Medulla oblongata (tissue), 1 donor: ENCODE measurements at regions not wholly inside any gene's neighbourhood (a gene's known extent, or its start where the extent isn't known, plus 50 kb on each side); places are given as distances from the start of the nearest gene placed in this dataset.
"Not testable (repeated sequence)": the region's sequence is repeated elsewhere in the genome, so short reads cannot be mapped to it uniquely, and the experiment has no call there.

Source experiments
- DNase-seq: peaks from one replicate; pipeline ENCODE4 v3.0.0-alpha.2; 2015; ENCODE audit errors: extremely low spot score

GRCh38 chr16:7964167-7964566 lies 626.1 kb downstream of the TMEM114 start:
- DNase-seq = no peak

GRCh38 chr16:7962091-7962879 lies 628.0 kb downstream of the TMEM114 start:
- no peak for DNase-seq

GRCh38 chr16:7957151-7957550 lies 624.5 kb downstream of the RBFOX1 start:
- no peak for DNase-seq

- no peak for DNase-seq
These were observed 620.7 kb downstream of the RBFOX1 start for GRCh38 chr16:7953360-7953759.

- DNase-seq = no peak
These were observed 613.5 kb downstream of the RBFOX1 start for GRCh38 chr16:7946142-7946541.

GRCh38 chr16:7938175-7938574 lies 605.5 kb downstream of the RBFOX1 start:
- DNase-seq = no peak

GRCh38 chr16:7921345-7921744 lies 588.7 kb downstream of the RBFOX1 start:
- peak; percentile 8 for DNase-seq

- DNase-seq = no peak
These were observed 587.1 kb downstream of the RBFOX1 start for GRCh38 chr16:7919782-7920181.

- no peak for DNase-seq
These were observed 582.1 kb downstream of the RBFOX1 start for GRCh38 chr16:7914748-7915147.

- no peak for DNase-seq
These were observed 579.5 kb downstream of the RBFOX1 start for GRCh38 chr16:7912132-7912531.

GRCh38 chr16:7910116-7910515 lies 577.5 kb downstream of the RBFOX1 start:
- DNase-seq = no peak

- peak; percentile 27 for DNase-seq
These were observed 555.8 kb downstream of the RBFOX1 start for GRCh38 chr16:7888411-7888810.

GRCh38 chr16:7887316-7887715 lies 554.7 kb downstream of the RBFOX1 start:
- peak; percentile 6 for DNase-seq

- DNase-seq = no peak
These were observed 539.3 kb downstream of the RBFOX1 start for GRCh38 chr16:7871979-7872378.

- DNase-seq = no peak
These were observed 538.7 kb downstream of the RBFOX1 start for GRCh38 chr16:7871371-7871770.

GRCh38 chr16:7867831-7868230 lies 535.2 kb downstream of the RBFOX1 start:
- no peak for DNase-seq

- no peak for DNase-seq
These were observed 533.5 kb downstream of the RBFOX1 start for GRCh38 chr16:7866144-7866543.

GRCh38 chr16:7865393-7865792 lies 532.7 kb downstream of the RBFOX1 start:
- not testable (repeated sequence) for DNase-seq

GRCh38 chr16:7861891-7862582 lies 529.4 kb downstream of the RBFOX1 start:
- no peak for DNase-seq

- DNase-seq = no peak
These were observed 520.6 kb downstream of the RBFOX1 start for GRCh38 chr16:7853197-7853596.

- no peak for DNase-seq
These were observed 517.2 kb downstream of the RBFOX1 start for GRCh38 chr16:7849841-7850240.

- no peak for DNase-seq
These were observed 510.6 kb downstream of the RBFOX1 start for GRCh38 chr16:7843261-7843660.

GRCh38 chr16:7839568-7839967 lies 506.9 kb downstream of the RBFOX1 start:
- no peak for DNase-seq
